ENCODE measurements at regions not wholly inside any gene's neighbourhood (a gene's known extent, or its start where the extent isn't known, plus 50 kb on each side); places are given as distances from the start of the nearest gene placed in this dataset.
A peak's percentile ranks its signal among the peaks of the same experiment; 100 is the strongest.

GRCh38 chr13:94829185-94829836 is 117.0 kb upstream of the SOX21 start:
- H3K4me3 ChIP-seq (ENCODE audit: low read depth, low read length) = no peak overlapping the region
- no peak for DNase-seq (ENCODE audit: low read depth)
- no peak for TF ChIP-seq CTCF (IDR thresholded peaks at IDR 0.05; ENCODE audit: insufficient read depth, low read depth, low read length)

GRCh38 chr13:94827566-94827965 is 115.2 kb upstream of the SOX21 start:
- no peak for TF ChIP-seq CTCF (IDR thresholded peaks at IDR 0.05; ENCODE audit: insufficient read depth, low read depth, low read length)
- DNase-seq (ENCODE audit: low read depth) = no peak

GRCh38 chr13:94825507-94825906 is 113.2 kb upstream of the SOX21 start:
- TF ChIP-seq CTCF (IDR thresholded peaks at IDR 0.05; ENCODE audit: insufficient read depth, low read depth, low read length) = no peak
- H3K4me3 ChIP-seq (ENCODE audit: low read depth, low read length) = no peak overlapping the region
- peak; percentile 51 for DNase-seq (ENCODE audit: low read depth)

More at GRCh38 chr13:94827566-94827965, 115.2 kb upstream of the SOX21 start:
- no peak overlapping the region for H3K4me3 ChIP-seq (ENCODE audit: low read depth, low read length)

- TF ChIP-seq CTCF (IDR thresholded peaks at IDR 0.05; ENCODE audit: insufficient read depth, low read depth, low read length) = no peak
- H3K4me3 ChIP-seq (ENCODE audit: low read depth, low read length) = no peak overlapping the region
- no peak for DNase-seq (ENCODE audit: low read depth)
These were observed 112.3 kb upstream of the SOX21 start for GRCh38 chr13:94824601-94825000.

GRCh38 chr13:94822356-94822755 is 110.0 kb upstream of the SOX21 start:
- no peak for TF ChIP-seq CTCF (IDR thresholded peaks at IDR 0.05; ENCODE audit: insufficient read depth, low read depth, low read length)
- H3K4me3 ChIP-seq (ENCODE audit: low read depth, low read length) = no peak overlapping the region
- no peak for DNase-seq (ENCODE audit: low read depth)

GRCh38 chr13:94816256-94816655 is 103.9 kb upstream of the SOX21 start:
- TF ChIP-seq CTCF (IDR thresholded peaks at IDR 0.05; ENCODE audit: insufficient read depth, low read depth, low read length) = no peak
- H3K4me3 ChIP-seq (ENCODE audit: low read depth, low read length) = no peak overlapping the region
- no peak for DNase-seq (ENCODE audit: low read depth)

- TF ChIP-seq CTCF (IDR thresholded peaks at IDR 0.05; ENCODE audit: insufficient read depth, low read depth, low read length) = no peak
- H3K4me3 ChIP-seq (ENCODE audit: low read depth, low read length) = no peak overlapping the region
- no peak for DNase-seq (ENCODE audit: low read depth)
These were observed 101.7 kb upstream of the SOX21 start for GRCh38 chr13:94813920-94814475.

All from fibroblast of villous mesenchyme (primary cell).